Left colon (tissue), 2 donors: ENCODE measurements at regions not wholly inside any gene's neighbourhood (a gene's known extent, or its start where the extent isn't known, plus 50 kb on each side); places are given as distances from the start of the nearest gene placed in this dataset.

ENCODE experiments used
- ATAC-seq: fragments of 200-7000 bp; cut with Tn5 transposase; one replicate; pipeline ENCODE4 v1.9.1; 2020; ENCODE audit warnings: mild to moderate bottlenecking, moderate library complexity
- DNase-seq, 2 donors: peaks; one replicate each; pipeline ENCODE4 v3.0.0-alpha.2; 2020
- intact Hi-C, 2 donors: fragments of 100-400 bp; cut with DNase I in 1 of 2; cut with micrococcal nuclease in 1 of 2; formaldehyde crosslinking; loops; one replicate each; pipeline versions ENCODE4 v1.11.2 to v1.14.0; 2022; cut with DNase I, micrococcal nuclease
- donor health status: DM: no; HTN: no; CAD: no.
- donor health status: DM: yes; HTN: yes; CAD: no.

DNA sequence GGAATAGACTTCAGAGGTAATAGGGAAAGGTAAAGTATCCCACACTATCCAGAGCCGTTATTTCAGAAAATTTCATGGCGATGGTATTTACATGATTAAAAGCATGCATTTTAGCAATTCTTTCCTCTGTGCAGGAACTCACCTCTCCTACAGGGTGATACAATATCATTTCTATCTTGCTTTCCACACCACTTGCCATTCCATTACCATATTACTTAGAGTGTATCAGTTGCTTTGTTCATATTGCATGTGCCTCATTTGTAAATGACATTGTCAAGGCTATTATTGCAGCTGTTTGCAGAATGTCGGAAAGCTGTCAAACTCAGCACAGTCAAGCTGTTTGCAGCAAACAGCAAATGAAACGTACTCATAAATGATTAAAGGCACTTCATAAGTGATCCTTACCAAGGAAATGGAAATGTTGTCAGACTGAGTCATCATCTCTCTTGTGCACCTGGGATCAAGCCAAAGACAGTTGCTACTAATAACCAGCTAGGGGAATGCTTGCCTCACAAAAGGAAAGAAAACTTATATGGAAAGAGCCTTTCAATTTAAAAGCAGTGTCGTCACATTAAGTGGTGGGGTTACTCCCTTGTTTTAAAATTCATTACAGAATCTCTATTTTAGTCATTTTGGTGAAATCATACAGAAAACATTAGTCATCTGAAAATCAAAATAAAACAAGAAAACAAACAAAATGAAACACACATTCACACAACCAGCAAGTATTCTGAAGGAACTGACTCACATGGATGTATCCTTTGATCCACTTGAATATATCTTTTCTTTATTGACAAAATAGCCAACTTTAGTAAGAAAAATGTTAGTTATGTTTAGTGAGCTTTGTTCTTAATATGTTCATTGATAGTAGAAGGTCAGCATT, 1064.1 kb upstream of the CNTNAP5 start:
- ATAC-seq: no peak
- no peak for DNase-seq
- intact Hi-C loops: no loop called here

DNA sequence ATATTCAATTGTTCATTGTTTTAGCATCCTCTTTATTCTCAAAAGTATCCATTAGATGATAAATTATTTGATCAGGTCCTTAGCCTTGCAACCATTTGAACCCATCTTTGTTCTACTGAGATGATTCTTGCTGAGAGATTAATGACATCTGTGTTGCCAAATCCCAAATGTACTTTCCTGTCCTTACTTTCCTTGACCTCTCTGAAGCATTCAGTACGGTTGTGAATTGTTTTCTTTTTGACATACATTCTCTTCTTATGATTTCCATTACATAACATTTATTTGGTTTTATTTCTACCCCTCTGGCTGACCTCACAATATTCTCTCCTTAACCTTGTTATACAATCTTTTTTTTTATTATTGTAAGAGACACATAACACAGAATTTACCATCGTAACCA, 1058.6 kb upstream of the CNTNAP5 start:
- DNase-seq (no peak), ATAC-seq (no peak)
- intact Hi-C loops: no loop called here

DNA sequence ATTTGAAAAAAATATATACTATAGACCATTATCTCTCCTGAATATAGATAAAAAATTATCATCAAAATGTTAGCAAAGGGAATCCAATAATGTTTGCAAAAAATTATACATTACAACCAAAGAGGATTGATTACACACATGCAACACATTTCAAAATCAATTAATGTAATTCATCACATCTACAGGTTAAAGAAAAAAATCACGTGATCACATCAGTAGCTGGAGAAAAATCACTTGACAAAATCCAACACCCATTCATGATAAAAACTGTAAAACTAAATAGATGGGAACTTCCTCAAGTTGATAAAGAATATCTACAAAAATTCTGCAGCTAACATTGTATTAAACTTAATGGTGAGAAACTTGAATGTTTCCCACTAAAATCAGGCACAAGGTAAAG, 1047.5 kb upstream of the CNTNAP5 start:
- ATAC-seq: no peak

DNA sequence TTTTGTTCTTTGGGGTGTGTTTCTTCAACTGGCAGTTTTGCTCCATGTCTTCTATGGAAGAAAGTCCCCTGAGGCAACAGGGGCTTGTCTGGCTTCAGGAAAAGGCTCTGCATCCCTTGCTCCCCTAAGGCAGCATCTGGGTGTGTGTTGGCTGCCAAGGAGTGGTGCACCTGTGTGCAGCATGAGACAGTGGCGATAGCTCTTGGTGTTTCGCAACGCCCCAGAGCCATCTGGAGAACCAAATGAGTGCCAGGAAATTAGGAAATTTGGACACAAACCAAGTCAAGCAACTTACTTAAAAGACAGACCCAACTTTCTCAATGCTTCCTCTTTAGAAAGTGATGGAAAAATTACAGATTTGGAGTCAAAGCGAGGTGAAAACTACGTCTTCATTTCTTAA, 1044.4 kb upstream of the CNTNAP5 start:
- intact Hi-C loops: no loop called here
- DNase-seq: no peak
- no peak for ATAC-seq

More for the DNA sequence above, 1047.5 kb upstream of the CNTNAP5 start:
- no peak for DNase-seq
- intact Hi-C loops: no loop called here

DNA sequence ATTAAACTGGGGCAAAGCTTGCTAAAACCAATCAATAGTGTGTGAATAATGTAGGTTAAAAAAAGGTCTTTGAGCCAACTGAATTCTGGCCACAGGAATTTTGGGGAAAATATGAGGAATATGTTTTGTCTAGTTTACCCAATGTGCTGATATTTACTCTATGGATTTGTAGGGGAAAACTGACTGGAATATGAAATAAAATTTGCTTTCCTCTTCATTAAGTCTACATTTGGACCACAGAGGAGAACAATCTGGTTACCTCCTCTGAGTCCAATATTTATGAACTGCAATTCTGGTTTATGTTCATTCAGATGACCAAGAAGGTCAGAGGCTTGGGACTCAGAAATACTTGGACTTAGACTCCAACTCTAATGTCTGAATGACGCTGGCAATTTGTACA, 1042.2 kb upstream of the CNTNAP5 start:
- no peak for DNase-seq
- intact Hi-C loops: no loop called here
- no peak for ATAC-seq

DNA sequence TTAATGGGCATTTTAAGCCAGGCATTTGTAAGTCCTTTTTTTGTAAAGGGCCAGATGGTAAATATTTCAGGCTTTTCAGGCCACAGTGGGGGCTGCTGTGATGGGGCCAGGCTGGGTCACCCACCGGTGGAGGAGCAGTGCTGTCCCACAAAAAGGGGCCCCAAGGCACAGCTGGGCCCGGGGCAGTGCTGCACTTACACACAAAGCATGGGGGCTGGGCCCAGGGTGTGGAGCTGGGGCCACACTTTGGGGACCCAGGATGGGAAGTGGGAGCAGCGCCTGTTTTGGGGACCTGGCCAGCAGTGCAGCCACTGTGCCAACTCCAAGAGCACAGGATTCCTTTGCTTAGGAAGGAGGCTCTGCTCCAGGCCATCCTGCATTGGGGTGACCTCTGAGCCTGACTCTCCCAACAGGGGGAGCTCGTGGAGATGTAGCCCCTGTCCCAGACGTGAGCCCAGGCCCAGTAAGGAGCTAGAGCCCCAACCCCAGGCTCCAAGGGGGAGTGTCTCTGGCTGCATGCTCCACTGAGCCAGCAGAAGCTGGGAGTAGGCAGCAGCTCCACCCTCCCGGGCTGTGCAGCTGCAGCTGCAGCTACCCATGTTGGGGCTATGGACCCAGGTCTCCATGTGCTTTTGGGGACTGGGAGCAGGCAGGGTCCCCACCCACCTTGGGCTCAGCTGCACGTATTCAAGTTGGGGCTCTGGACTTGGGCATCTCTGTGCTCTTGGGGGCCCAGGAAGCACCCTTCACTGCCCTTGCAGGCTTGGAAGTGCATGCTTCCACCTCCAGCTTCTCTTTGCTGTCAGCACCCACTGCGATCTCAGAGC, 1036.5 kb upstream of the CNTNAP5 start:
- ATAC-seq (no peak), DNase-seq (no peak)
- intact Hi-C loops: no loop called here

DNA sequence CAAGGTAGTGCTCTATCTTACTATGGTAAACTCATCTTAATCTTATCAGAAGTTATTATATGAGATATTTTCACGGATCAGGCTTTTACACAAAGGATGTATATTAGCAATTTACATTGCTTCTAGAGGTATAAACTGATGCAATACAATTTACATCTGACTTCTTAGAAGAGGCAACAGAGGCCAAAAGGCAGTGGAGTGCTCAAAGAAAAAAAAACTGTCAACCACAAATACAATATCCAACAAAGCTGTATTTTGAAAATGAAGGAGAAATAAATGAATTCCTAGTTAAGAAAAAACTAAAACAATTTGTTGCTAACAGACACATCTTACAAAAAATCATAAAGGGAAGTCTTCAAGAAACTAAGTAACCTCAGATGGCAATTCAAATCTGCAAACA, 1031.5 kb upstream of the CNTNAP5 start:
- DNase-seq (no peak), ATAC-seq (no peak)
- intact Hi-C loops: no loop called here

DNA sequence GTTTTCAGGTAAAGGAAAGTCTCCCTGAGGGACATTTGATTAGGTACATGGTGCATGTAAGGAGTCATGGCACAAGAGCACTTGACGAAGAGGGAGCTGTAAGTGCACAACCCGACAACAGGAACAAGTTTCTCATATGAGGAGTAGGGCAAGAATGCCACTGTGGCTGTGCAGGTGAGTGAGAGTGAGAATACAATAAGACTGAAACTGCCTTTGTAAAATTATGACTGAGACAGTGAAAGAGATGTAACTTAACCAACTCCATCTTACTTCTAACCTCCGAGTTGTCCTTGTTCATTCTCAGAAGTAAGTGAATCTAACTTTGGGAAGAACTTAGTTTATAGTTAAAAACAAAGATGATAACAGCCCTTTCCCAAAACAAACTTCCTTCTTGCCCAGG, 1025.8 kb upstream of the CNTNAP5 start:
- ATAC-seq: no peak
- intact Hi-C loops: no loop called here
- DNase-seq: no peak

DNA sequence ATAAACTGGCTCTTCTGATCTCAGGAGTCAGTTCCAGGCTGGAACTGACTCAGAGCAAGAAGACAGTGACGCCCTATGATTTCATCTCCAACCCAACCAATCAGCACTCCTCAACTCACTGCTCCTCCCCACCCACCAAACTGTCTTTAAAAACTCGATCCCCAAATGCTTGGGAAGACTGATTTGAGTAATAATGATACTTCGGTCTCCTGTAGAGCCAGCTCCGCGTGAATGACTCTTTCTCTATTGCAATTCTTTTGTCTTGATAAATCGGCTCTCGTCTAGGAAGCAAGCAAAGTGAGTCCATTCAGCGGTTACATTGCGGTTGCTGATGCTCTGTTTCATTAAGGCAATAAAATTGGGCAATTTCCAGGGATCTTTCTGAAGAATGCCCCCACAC, 1025.3 kb upstream of the CNTNAP5 start:
- no peak for ATAC-seq
- intact Hi-C loops: no loop called here
- DNase-seq: no peak

DNA sequence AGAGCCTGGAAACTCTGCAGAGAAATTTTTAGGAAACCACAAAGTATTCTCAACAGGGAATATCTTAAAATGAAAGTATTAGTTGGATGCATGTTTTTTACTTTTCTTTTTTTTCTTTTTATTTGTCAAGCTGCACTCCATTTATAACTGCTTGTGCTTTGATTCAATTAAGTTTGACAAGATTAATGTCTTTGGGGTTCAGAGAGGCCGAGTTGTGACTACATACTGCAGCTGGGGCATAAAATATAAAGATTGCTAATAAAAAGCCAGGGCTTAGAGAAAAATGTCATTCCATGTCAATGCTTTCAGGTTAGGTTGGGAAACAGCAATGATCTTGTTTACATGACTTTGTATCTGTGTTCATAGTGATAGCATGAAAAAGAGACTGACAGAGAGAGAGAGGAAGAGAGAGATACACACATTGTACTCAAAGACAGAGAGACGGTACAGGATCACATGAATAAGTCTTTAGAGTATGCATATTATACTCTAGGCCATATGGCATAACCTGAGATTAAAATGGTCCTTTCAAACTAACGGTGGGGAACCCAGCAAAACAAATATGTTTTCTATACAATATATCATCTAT, 1022.3 kb upstream of the CNTNAP5 start:
- no peak for ATAC-seq
- no peak for DNase-seq
- intact Hi-C loops: no loop called here

DNA sequence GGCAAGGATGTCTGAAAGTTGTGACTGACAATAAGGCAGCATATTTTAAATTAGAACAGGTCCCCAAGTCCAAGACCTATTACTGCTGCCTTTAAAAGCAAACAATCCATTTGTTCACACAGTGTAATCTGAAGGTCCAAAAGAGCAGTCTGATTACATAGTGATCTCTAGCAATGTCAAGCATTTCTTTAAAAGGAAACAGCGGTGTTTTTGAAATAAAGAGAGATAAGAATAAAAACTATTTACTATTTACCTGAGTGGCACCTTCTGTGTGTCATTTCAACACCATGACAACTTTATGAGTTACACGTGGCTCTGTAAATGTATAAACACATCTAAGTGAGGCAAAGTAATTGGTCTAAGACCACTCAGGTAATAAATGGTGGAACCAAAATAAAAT, 1009.9 kb upstream of the CNTNAP5 start:
- ATAC-seq (no peak), DNase-seq (no peak)
- intact Hi-C loops: no loop called here

DNA sequence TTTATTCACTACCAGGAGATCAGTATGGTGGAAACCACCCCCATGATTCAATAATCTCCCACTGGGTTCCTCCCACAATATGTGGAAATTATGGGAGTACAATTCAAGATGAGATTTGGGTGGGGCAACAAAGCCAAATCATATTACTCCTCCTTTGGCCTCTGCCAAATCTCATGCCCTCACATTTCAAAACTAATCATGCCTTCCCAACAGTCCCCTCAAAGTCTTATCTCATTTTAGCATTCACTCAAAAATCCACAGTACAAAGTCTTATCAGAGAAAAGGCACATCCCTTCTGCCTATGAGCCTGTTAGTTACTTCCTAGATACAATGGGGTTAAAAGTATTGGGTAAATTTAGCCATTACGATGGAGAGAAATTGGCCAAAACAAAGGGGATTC, 989.5 kb upstream of the CNTNAP5 start:
- intact Hi-C loops: no loop called here

DNA sequence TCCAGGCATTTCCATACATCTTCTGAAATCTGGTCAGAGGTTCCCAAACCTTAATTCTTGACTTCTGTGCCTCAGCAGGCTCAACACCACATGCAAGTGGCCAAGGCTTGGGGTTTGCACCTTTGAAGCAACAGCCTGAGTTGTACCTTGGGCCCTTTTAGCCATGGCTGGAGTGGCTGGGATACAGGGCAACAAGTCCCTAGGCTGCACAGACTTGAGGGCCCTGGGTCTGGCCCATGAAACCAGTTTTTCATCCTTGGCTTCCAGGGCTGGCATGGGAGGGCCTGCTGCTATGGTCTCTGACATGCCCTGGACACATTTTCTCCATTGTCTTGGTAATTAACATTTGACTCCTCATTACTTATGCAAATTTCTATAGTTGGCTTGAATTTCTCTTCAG, 988.8 kb upstream of the CNTNAP5 start:
- ATAC-seq (no peak), DNase-seq (no peak)
- intact Hi-C loops: no loop called here

More for the DNA sequence above, 989.5 kb upstream of the CNTNAP5 start:
- ATAC-seq: no peak
- no peak for DNase-seq

DNA sequence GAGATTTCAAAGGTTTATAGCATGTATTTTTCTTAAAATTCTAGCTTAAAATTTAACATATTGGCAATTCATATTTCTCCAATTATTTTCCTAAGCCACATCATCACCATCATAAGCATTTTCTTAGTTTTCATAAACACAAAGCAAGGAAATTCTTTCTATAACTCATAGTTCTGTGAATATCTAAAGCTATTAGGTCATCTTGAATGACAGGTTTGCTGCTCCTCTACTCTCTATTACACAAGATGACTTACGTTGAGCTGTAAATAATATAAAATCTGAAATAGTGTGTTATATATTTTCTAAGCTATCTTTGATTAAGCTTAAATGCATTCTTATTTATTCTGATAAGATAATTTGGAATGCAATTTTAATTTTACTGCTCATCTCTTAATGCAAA, 984.6 kb upstream of the CNTNAP5 start:
- intact Hi-C loops: no loop called here
- ATAC-seq (no peak), DNase-seq (no peak)

DNA sequence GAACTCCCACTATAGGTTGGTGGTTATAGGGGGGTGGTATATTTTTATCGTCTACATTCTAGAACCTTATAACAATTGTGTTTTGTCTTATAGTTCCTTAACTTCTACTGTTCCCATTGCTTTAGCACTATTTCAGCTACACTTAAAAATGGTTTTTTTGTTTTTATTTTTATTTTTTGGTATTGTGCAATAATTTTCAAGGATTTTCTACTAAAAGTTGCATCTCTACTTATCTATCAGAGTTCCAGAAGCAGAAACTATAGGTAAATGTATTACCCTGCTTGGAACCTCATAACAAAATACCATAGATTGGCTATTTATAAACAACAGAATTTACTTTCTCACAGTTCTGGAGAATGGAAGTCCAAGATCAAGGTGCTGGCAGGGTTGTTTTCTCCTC, 981.6 kb upstream of the CNTNAP5 start:
- ATAC-seq (no peak), DNase-seq (no peak)
- intact Hi-C loops: no loop called here

DNA sequence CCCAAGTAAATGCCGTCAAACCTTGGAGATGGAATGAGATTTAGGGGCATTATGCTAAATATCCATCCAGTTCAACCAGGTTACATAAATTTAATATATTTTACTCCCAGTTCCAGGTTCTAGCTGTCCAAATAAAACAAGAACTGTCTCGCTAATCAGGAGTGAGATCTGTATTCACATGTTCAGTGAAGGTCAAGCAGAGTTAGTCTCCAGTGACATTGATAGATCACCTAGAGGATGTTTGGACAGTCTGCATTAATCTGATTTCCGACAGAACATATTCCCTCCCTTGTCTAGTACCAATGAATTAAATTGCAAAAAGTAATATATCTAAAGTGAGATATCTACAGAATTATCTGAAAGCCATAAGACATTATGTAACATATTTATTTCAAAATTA, 979.4 kb upstream of the CNTNAP5 start:
- no peak for ATAC-seq
- DNase-seq: no peak
- intact Hi-C loops: no loop called here

DNA sequence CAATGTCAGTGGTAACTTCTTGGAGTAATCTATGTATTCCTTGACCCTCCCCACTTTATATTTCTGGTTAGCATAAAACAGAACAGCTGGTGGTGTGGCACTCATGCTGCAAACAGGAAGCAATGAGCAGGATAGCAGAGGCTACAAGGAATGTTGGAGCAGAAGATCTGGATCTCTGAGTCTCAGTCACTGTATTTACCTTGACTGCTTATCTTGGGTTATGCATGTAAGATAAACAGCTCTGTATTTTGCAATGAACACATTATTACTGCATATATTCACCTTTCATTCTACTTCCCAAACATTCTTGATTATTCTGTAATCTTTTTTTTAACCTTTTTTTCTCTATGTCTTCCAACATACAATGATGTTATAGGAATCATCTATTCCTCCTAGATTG, 977.9 kb upstream of the CNTNAP5 start:
- ATAC-seq (no peak), DNase-seq (no peak)
- intact Hi-C loops: no loop called here

DNA sequence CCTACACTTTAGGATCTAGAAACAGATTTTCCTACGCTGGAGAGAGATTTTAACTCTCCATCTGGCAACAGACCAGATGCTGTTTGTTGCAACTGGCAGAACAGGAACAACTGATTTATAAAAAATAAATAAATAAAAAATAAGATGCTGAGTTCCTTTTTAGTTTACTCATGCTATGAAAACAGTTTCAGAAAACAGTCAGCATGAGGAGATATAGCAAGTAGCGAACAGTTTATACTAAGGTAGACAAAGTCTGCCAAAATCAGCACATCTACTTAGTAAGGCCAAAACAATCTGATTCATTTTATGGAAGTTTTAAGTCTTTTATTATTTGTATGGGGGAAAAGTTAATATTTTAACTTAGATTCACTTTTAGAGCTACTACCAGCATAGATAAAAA, 974.0 kb upstream of the CNTNAP5 start:
- intact Hi-C loops: no loop called here
- no peak for DNase-seq

DNA sequence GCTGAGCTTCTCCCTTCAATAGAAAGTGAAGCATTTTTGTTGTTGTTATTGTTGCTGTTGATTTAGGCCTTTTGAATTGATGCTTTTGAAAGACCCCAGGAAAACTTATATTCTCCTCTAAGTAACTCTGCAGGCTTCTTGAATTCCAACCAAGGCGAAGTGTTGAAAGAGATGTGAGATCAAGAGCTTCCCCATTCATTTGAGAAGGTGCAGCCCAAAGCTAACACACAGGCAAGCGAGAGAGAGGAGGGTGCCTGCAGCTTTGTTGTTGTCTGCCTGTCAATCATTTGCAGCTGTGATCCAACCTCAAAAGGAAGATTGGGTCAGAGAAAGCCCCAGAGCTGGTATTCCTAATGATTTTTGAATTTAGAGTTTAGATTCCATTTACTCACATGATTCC, 963.6 kb upstream of the CNTNAP5 start:
- intact Hi-C loops: no loop called here
- ATAC-seq: no peak

More for the DNA sequence above, 974.0 kb upstream of the CNTNAP5 start:
- ATAC-seq: no peak

DNA sequence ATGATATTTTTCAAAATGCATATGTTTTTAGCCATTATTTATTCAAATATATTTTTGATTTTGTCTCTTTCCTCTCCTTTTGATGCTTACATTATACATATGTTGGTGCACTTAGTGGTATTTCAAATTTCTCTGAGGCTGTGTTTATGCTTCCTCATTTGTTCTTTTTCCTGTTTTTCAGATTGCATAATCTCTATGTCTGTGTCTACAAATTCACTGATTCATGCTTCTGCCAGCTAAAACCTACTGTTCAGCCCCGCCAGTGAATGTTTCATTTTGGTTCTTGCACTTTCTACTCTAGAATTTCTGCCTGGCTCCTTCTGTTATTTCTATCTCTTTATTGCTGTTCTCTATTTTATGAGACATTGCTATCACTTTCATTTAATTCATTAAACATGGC, 951.7 kb upstream of the CNTNAP5 start:
- intact Hi-C loops: no loop called here
- no peak for DNase-seq
- no peak for ATAC-seq

More for the DNA sequence above, 963.6 kb upstream of the CNTNAP5 start:
- DNase-seq: no peak
